ENCODE measurements at regions not wholly inside any gene's neighbourhood (a gene's known extent, or its start where the extent isn't known, plus 50 kb on each side); places are given as distances from the start of the nearest gene placed in this dataset.
A peak's percentile ranks its signal among the peaks of the same experiment; 100 is the strongest.

DNA sequence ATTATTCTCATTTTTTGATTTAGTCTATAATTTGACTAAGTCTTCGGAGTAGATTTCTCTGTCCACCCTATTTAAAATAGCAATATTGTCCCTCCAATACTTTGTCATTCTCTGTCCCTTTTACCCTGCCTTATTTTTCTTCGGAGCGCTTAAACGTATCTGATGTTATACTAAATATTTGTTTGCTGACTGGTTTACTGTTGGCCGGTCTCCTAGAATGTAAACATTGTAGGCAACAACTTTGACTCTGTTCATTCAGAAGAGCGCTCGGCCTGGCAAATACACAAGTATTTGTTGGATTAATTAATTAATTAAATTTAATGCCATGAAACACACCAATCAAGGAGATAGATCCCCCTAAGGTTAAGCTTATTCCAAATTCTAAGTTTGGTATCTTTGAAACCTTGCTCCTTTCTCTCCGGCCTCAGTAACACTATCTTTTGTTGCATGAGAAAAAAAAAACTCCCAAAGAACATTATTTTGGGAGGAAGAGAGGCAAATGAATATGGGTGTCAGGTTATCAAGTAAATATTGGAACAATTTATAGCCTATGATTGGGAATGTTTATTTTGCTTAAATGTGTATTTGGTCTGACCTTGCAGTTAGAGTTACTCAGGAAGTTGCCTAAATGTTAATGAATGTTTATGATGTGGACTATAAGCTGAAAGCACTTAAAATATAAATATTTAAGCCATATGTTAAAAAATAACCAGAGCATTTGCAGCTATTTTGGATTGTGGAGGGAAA, 231.1 kb downstream of the SOX4 start:
- no peaks in the 10 kb centered on the region for H3F3A ChIP-seq (ENCODE audit: insufficient read depth)
- H3K79me2 ChIP-seq (ENCODE audit: insufficient read depth): no peaks in the 10 kb centered on the region
- no peak overlapping the region for H2AFZ ChIP-seq
- no peak overlapping the region for H3K9ac ChIP-seq
- H3K36me3 ChIP-seq (ENCODE audit: low read depth): no peaks in the 10 kb centered on the region
- no peak overlapping the region for H3K27ac ChIP-seq
- H3K4me1 ChIP-seq (ENCODE audit: insufficient read depth): no peaks in the 10 kb centered on the region
- H3K27me3 ChIP-seq (replicated peaks; ENCODE audit: insufficient read depth): no peaks in the 10 kb centered on the region
- H3K9me3 ChIP-seq (ENCODE audit: low read depth): no peaks in the 10 kb centered on the region
- no peak for DNase-seq
- TF ChIP-seq EZH2 (IDR thresholded peaks at IDR 0.05; ENCODE audit: insufficient read depth, poor library complexity, severe bottlenecking): no peak
- TF ChIP-seq EZH2phosphoT487 (IDR thresholded peaks at IDR 0.05; ENCODE audit: insufficient read depth, low read depth): no peak
- in situ Hi-C loops (cut with MboI): no loop called here
- H3K9me2 ChIP-seq (ENCODE audit: insufficient read depth): no peaks in the 10 kb centered on the region
- H4K20me1 ChIP-seq (ENCODE audit: insufficient read depth): no peaks in the 10 kb centered on the region
- H3K4me3 ChIP-seq: no peak overlapping the region
- no peak overlapping the region for H3K4me2 ChIP-seq (ENCODE audit: unreplicated experiment)
- WGBS, 2 experiments (ENCODE audit: low coverage in 1 of 2, low lambda C conversion rate in 2 of 2, missing lambda C conversion rate in 2 of 2): 95% methylated on average over 8 of the region's 8 CpGs

DNA sequence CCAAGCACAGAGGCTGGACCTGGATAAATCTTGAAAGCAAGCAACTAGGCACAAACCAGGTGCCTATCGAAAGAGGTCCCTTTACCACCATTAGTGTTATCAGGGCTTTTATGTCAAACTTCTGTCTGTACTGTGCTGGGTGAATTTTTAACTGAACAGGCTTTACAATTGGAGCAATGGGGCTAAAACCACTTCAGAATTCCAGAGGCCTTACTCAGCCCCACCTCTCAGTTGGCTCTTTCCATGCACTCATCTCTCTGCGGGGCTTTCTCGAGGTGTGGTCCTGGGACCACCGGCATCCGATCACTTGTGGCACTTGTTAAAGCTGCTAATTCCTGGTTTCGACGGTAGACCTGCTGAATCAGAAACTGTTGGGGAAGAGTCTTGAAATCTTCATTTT, 232.5 kb downstream of the SOX4 start:
- no peak overlapping the region for H3K4me2 ChIP-seq (ENCODE audit: unreplicated experiment)
- H2AFZ ChIP-seq: no peak overlapping the region
- H3K27ac ChIP-seq: no peak overlapping the region
- no peaks in the 10 kb centered on the region for H3K79me2 ChIP-seq (ENCODE audit: insufficient read depth)
- H3K9ac ChIP-seq: no peak overlapping the region
- no peak for TF ChIP-seq EZH2phosphoT487 (IDR thresholded peaks at IDR 0.05; ENCODE audit: insufficient read depth, low read depth)
- TF ChIP-seq EZH2 (IDR thresholded peaks at IDR 0.05; ENCODE audit: insufficient read depth, poor library complexity, severe bottlenecking): no peak
- H3K27me3 ChIP-seq (replicated peaks; ENCODE audit: insufficient read depth): no peaks in the 10 kb centered on the region
- no peaks in the 10 kb centered on the region for H3K36me3 ChIP-seq (ENCODE audit: low read depth)
- no peaks in the 10 kb centered on the region for H3K9me2 ChIP-seq (ENCODE audit: insufficient read depth)
- no peak overlapping the region for H3K4me3 ChIP-seq
- in situ Hi-C loops (cut with MboI): no loop called here
- H3F3A ChIP-seq (ENCODE audit: insufficient read depth): no peaks in the 10 kb centered on the region
- WGBS, 2 experiments (ENCODE audit: low coverage in 1 of 2, low lambda C conversion rate in 2 of 2, missing lambda C conversion rate in 2 of 2): 87 to 88% methylated on average over 7 of the region's 7 CpGs
- H3K4me1 ChIP-seq (ENCODE audit: insufficient read depth): no peaks in the 10 kb centered on the region
- no peaks in the 10 kb centered on the region for H3K9me3 ChIP-seq (ENCODE audit: low read depth)
- no peaks in the 10 kb centered on the region for H4K20me1 ChIP-seq (ENCODE audit: insufficient read depth)
- peak; percentile 19 for DNase-seq

- Histone ChIP-seq H2AFZ (no peak overlapping the region), H4K20me1 (ENCODE audit: insufficient read depth) (no peaks in the 10 kb centered on the region), H3K4me1 (ENCODE audit: insufficient read depth) (no peaks in the 10 kb centered on the region), H3K27me3 (replicated peaks; ENCODE audit: insufficient read depth) (no peaks in the 10 kb centered on the region), H3F3A (ENCODE audit: insufficient read depth) (no peaks in the 10 kb centered on the region), H3K79me2 (ENCODE audit: insufficient read depth) (no peaks in the 10 kb centered on the region), H3K4me2 (ENCODE audit: unreplicated experiment) (no peak overlapping the region), H3K9me3 (ENCODE audit: low read depth) (no peaks in the 10 kb centered on the region), H3K9ac (no peak overlapping the region), H3K27ac (no peak overlapping the region), H3K4me3 (no peak overlapping the region), H3K9me2 (ENCODE audit: insufficient read depth) (no peaks in the 10 kb centered on the region), H3K36me3 (ENCODE audit: low read depth) (no peaks in the 10 kb centered on the region)
- in situ Hi-C loops (cut with MboI): no loop called here
- TF ChIP-seq EZH2phosphoT487 (IDR thresholded peaks at IDR 0.05; ENCODE audit: insufficient read depth, low read depth) (no peak), EZH2 (IDR thresholded peaks at IDR 0.05; ENCODE audit: insufficient read depth, poor library complexity, severe bottlenecking) (no peak)
- WGBS, 2 experiments (ENCODE audit: low coverage in 1 of 2, low lambda C conversion rate in 2 of 2, missing lambda C conversion rate in 2 of 2): 90 to 93% methylated on average over 9 of the region's 9 CpGs
- DNase-seq: no peak
Observed at GRCh38 chr6:21826904-21827303, 233.4 kb downstream of the SOX4 start.

DNA sequence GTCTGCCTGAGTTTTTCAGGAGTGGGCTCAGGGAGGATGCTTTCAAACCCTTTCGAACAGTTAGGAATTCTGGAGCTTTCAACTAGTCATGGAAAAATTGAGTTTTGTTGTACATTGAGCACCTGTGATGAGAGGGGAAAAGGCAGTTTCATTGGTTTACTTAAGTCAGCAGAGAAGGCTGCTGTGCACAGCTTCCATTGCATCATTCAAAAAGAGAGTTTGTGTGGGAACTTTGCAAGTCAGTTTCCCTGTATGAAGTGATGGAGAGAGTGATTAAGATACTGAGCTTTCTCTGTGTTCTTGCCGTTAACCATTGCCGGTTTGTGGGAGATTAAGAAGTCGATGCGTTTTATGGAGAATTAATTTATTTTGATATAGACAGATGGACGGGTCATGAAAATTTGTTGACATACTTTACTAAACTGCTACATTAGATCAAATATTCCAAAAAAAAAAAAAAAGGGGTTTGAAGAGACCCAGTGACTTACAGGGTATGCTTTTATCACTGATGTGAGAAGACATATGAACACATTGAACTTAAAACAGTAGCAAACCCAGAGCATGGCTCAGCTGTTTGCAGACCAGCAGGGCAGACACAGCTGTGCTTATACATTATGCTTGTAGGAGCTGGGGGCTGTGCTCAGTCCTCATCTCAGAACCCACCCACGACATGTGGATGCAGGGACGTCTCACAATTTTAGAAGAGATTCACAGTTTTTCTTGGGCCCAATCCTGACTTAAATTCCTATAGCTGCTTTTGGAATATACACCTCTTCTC, 234.1 kb downstream of the SOX4 start:
- no peak for TF ChIP-seq EZH2 (IDR thresholded peaks at IDR 0.05; ENCODE audit: insufficient read depth, poor library complexity, severe bottlenecking)
- Histone ChIP-seq H3K9me2 (ENCODE audit: insufficient read depth) (no peaks in the 10 kb centered on the region), H3K36me3 (ENCODE audit: low read depth) (no peaks in the 10 kb centered on the region), H3K9ac (no peak overlapping the region), H3K4me3 (no peak overlapping the region), H2AFZ (no peak overlapping the region), H3K27ac (no peak overlapping the region), H3K4me1 (ENCODE audit: insufficient read depth) (no peaks in the 10 kb centered on the region), H3K79me2 (ENCODE audit: insufficient read depth) (no peaks in the 10 kb centered on the region), H3F3A (ENCODE audit: insufficient read depth) (no peaks in the 10 kb centered on the region), H3K4me2 (ENCODE audit: unreplicated experiment) (no peak overlapping the region), H3K27me3 (replicated peaks; ENCODE audit: insufficient read depth) (no peaks in the 10 kb centered on the region), H3K9me3 (ENCODE audit: low read depth) (no peaks in the 10 kb centered on the region), H4K20me1 (ENCODE audit: insufficient read depth) (no peaks in the 10 kb centered on the region)
- 71% methylated on average over 8 of the region's 8 CpGs for WGBS, 2 experiments (ENCODE audit: low coverage in 1 of 2, low lambda C conversion rate in 2 of 2, missing lambda C conversion rate in 2 of 2)
- in situ Hi-C loops (cut with MboI): no loop called here
- no peak for DNase-seq
